ENCODE measurements at regions not wholly inside any gene's neighbourhood (a gene's known extent, or its start where the extent isn't known, plus 50 kb on each side); places are given as distances from the start of the nearest gene placed in this dataset.

DNA sequence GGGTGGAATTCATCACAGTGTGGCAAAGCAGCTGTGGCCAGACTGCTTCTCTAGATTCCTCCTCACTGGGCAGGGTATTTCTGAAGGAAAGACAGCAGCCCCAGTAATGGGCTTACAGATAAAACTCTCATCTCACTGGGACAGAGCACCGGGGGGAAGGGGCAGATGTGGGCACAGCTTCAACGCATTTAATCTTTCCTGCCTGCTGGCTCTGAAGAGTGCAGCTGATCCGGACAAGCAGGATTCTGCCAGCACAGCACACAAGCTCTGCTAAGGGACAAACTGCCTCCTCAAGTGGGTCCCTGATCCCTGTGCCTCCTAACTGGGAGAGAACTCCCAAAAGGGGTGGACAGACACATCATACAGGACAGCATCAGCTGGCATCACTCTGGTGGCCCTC lies 779.9 kb upstream of the CNTNAP5 start:
- TF ChIP-seq, protein P1, sequence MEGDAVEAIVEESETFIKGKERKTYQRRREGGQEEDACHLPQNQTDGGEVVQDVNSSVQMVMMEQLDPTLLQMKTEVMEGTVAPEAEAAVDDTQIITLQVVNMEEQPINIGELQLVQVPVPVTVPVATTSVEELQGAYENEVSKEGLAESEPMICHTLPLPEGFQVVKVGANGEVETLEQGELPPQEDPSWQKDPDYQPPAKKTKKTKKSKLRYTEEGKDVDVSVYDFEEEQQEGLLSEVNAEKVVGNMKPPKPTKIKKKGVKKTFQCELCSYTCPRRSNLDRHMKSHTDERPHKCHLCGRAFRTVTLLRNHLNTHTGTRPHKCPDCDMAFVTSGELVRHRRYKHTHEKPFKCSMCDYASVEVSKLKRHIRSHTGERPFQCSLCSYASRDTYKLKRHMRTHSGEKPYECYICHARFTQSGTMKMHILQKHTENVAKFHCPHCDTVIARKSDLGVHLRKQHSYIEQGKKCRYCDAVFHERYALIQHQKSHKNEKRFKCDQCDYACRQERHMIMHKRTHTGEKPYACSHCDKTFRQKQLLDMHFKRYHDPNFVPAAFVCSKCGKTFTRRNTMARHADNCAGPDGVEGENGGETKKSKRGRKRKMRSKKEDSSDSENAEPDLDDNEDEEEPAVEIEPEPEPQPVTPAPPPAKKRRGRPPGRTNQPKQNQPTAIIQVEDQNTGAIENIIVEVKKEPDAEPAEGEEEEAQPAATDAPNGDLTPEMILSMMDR (IDR thresholded peaks at IDR 0.05) = no peak
- no peak for TF ChIP-seq EZH2 (IDR thresholded peaks at IDR 0.05)

Data from neural progenitor cell (in vitro differentiated cells).